Transverse colon (tissue), 4 donors: ENCODE measurements at regions not wholly inside any gene's neighbourhood (a gene's known extent, or its start where the extent isn't known, plus 50 kb on each side); places are given as distances from the start of the nearest gene placed in this dataset.

Experiments used
- DNase-seq: peaks from one replicate; pipeline ENCODE4 v3.0.0-alpha.2; 2019
- H3K27ac ChIP-seq, 4 donors: fragments of 200-600 bp; sonication (generic); 2 replicates each; pipeline ENCODE4 v1.5.1; 2016 to 2018; ENCODE audit warnings: inconsistent platforms in 4 of 4
- H3K27me3 ChIP-seq: fragments of 200-600 bp; sonication (generic); 2 replicates; pipeline ENCODE4 v1.5.1; 2017; ENCODE audit warnings: inconsistent platforms
- H3K36me3 ChIP-seq, 4 donors: fragments of 200-600 bp; sonication (generic); 2 replicates each; pipeline ENCODE4 v1.5.1; 2017 to 2019; ENCODE audit warnings: inconsistent platforms in 4 of 4
- H3K4me1 ChIP-seq, 4 donors: fragments of 200-600 bp; sonication (generic); 2 replicates each; pipeline ENCODE4 v1.5.1; 2017 to 2020; ENCODE audit warnings: inconsistent platforms in 4 of 4
- H3K4me3 ChIP-seq, 4 donors: fragments of 200-600 bp; sonication (generic); 1 replicate in 1 of 4; 2 replicates in 3 of 4; pipeline versions ENCODE4 v1.5.1 to v1.6.1; 2017 to 2019; ENCODE audit warnings: inconsistent platforms in 4 of 4
- H3K9me3 ChIP-seq, 2 donors: fragments of 200-600 bp; sonication (generic); 2 replicates each; pipeline ENCODE4 v1.5.1; 2017 to 2019; ENCODE audit warnings: inconsistent platforms in 2 of 2
- CTCF ChIP-seq, 5 experiments: fragments of 200-600 bp in 3 of 5; fragments of 450-650 bp in 2 of 5; sonication (generic) in 3 of 5; IDR thresholded peaks; 1 replicate in 2 of 5; 2 replicates in 3 of 5; pipeline ENCODE4 v1.5.1; 2016 to 2017; ENCODE audit warnings: antibody characterized with exemption in 5 of 5, inconsistent platforms in 3 of 5, mild to moderate bottlenecking in 2 of 5, moderate library complexity in 1 of 5
- EP300 ChIP-seq: sonication (generic); formaldehyde crosslinking; IDR thresholded peaks from one replicate; pipeline ENCODE4 v1.6.1; 2017; ENCODE audit warnings: antibody characterized with exemption, low read depth
- POLR2A ChIP-seq: fragments of 450-650 bp; IDR thresholded peaks from one replicate; pipeline ENCODE4 v1.6.1; 2016; ENCODE audit warnings: antibody characterized with exemption, mild to moderate bottlenecking, moderate library complexity
- POLR2AphosphoS5 ChIP-seq, 3 donors: sonication (generic); formaldehyde crosslinking; IDR thresholded peaks; one replicate each; pipeline ENCODE4 v1.6.1; 2016; ENCODE audit warnings: antibody characterized with exemption in 3 of 3
- WGBS, 2 donors: methylation state at CpG; one replicate each; pipeline ENCODE4 v1.1.5; 2018; ENCODE audit warnings: low coverage in 1 of 2; 5-methylcytosine and 5-hydroxymethylcytosine counted together
- in situ Hi-C, 4 donors: fragments of 200-750 bp; cut with MboI; loops; one replicate each; pipeline versions ENCODE4 v1.15.0 to v1.15.1; 2017; ENCODE audit warnings: low sequenced_read_pairs in 3 of 4, low pct_ligation_motif_present in 1 of 4, low pct_unique_long_range_greater_than_20kb in 1 of 4
- intact Hi-C: fragments of 100-400 bp; cut with DNase I; formaldehyde crosslinking; loops from one replicate; pipeline ENCODE4 v1.15.1; 2023; ENCODE audit warnings: low total_unique reads

- WGBS, 2 donors = 50 to 66% methylated on average over 1 to 2 of the region's 2 CpGs
- Histone ChIP-seq H3K4me1 (no peaks in the 10 kb centered on the region), H3K9me3 (no peaks in the 10 kb centered on the region), H3K27me3 (no peaks in the 10 kb centered on the region), H3K27ac (no peak overlapping the region), H3K4me3 (no peak overlapping the region), H3K36me3 (no peaks in the 10 kb centered on the region)
- no peak for DNase-seq
- in situ Hi-C loops = no loop called here
- intact Hi-C loops = no loop called here
- TF ChIP-seq EP300 = no peak
- no peak for TF ChIP-seq CTCF (IDR thresholded peaks at IDR 0.05)
- no peak for TF ChIP-seq POLR2AphosphoS5 (IDR thresholded peaks at IDR 0.05)
- TF ChIP-seq POLR2A = no peak
Observed at GRCh38 chr13:58597552-58597951, 966.0 kb downstream of the PCDH17 start.

GRCh38 chr13:58598241-58598640, 966.7 kb downstream of the PCDH17 start:
- no peak overlapping the region for H3K4me3 ChIP-seq
- H3K27me3 ChIP-seq = no peaks in the 10 kb centered on the region
- in situ Hi-C loops (no loop called here), intact Hi-C loops (no loop called here)
- no peak for DNase-seq
- H3K4me1 ChIP-seq = no peaks in the 10 kb centered on the region
- no peak for TF ChIP-seq POLR2A
- TF ChIP-seq CTCF (IDR thresholded peaks at IDR 0.05) = no peak
- no peak for TF ChIP-seq EP300
- no peak for TF ChIP-seq POLR2AphosphoS5 (IDR thresholded peaks at IDR 0.05)
- H3K9me3 ChIP-seq = no peaks in the 10 kb centered on the region
- H3K36me3 ChIP-seq = no peaks in the 10 kb centered on the region
- 68 to 75% methylated on average over 2 of the region's 2 CpGs for WGBS, 2 donors
- H3K27ac ChIP-seq = no peak overlapping the region

- peaks cover 0 to 6% of the 10 kb centered on the region in 2 donors for H3K9me3 ChIP-seq
- H3K4me1 ChIP-seq = no peaks in the 10 kb centered on the region
- H3K27ac ChIP-seq = no peak overlapping the region
- intact Hi-C loops (no loop called here), in situ Hi-C loops (no loop called here)
- DNase-seq = no peak
- H3K36me3 ChIP-seq = no peaks in the 10 kb centered on the region
- TF ChIP-seq CTCF (IDR thresholded peaks at IDR 0.05) (no peak), POLR2A (no peak), POLR2AphosphoS5 (IDR thresholded peaks at IDR 0.05) (no peak), EP300 (no peak)
- no peak overlapping the region for H3K4me3 ChIP-seq
- H3K27me3 ChIP-seq = no peaks in the 10 kb centered on the region
- WGBS, 2 donors = 90 to 93% methylated on average over 5 to 11 of the region's 11 CpGs
Observed at GRCh38 chr13:58611117-58611516, 979.6 kb downstream of the PCDH17 start.

- WGBS, 2 donors = 79 to 85% methylated on average over 3 of the region's 3 CpGs
- intact Hi-C loops (no loop called here), in situ Hi-C loops (no loop called here)
- no peak for TF ChIP-seq POLR2AphosphoS5 (IDR thresholded peaks at IDR 0.05)
- no peak for TF ChIP-seq POLR2A
- TF ChIP-seq EP300 = no peak
- TF ChIP-seq CTCF (IDR thresholded peaks at IDR 0.05) = no peak
- H3K27me3 ChIP-seq = no peaks in the 10 kb centered on the region
- H3K27ac ChIP-seq = no peak overlapping the region
- no peak overlapping the region for H3K4me3 ChIP-seq
- no peaks in the 10 kb centered on the region for H3K36me3 ChIP-seq
- no peak for DNase-seq
- peaks cover 0 to 4% of the 10 kb centered on the region in 2 donors for H3K9me3 ChIP-seq
- no peaks in the 10 kb centered on the region for H3K4me1 ChIP-seq
Observed at GRCh38 chr13:58617880-58618665, 986.5 kb downstream of the PCDH17 start.
